HEK293T (cell line): ENCODE measurements at regions not wholly inside any gene's neighbourhood (a gene's known extent, or its start where the extent isn't known, plus 50 kb on each side); places are given as distances from the start of the nearest gene placed in this dataset.

Experiments
- CTCF ChIA-PET: fragments of 350-600 bp; formaldehyde crosslinking; extraction: SDS; loops from one replicate; lab custom pipeline; 2021; ENCODE audit warnings: antibody characterized with exemption, inconsistent platforms; lab: Yijun Ruan, JAX
- POLR2A ChIA-PET: fragments of 350-600 bp; formaldehyde crosslinking; extraction: SDS; loops from one replicate; lab custom pipeline; 2020; ENCODE audit warnings: antibody characterized with exemption, inconsistent platforms; lab: Yijun Ruan, JAX
- DNase-seq: peaks from one replicate; pipeline ENCODE4 v3.0.0; 2012; ENCODE audit warnings: mixed read lengths; ENCODE audit errors: extremely low spot score
- ARNT ChIP-seq: fragments of 450-650 bp; IDR thresholded peaks from 2 replicates; pipeline ENCODE4 v1.6.1; 2017; ENCODE audit warnings: mild to moderate bottlenecking
- BHLHE40 ChIP-seq: fragments of 450-650 bp; IDR thresholded peaks from 2 replicates; pipeline ENCODE4 v1.6.1; 2016; ENCODE audit warnings: mild to moderate bottlenecking, moderate library complexity, borderline replicate concordance
- CTBP1 ChIP-seq: fragments of 450-650 bp; IDR thresholded peaks from 2 replicates; pipeline ENCODE4 v1.6.1; 2016; ENCODE audit warnings: borderline replicate concordance
- ELF4 ChIP-seq: fragments of 450-650 bp; IDR thresholded peaks from 2 replicates; pipeline ENCODE4 v1.6.1; 2017; ENCODE audit warnings: antibody characterized with exemption
- FOXA1 ChIP-seq: fragments of 450-650 bp; IDR thresholded peaks from 2 replicates; pipeline ENCODE4 v1.6.1; 2016; ENCODE audit warnings: mild to moderate bottlenecking
- FOXK2 ChIP-seq: fragments of 450-650 bp; IDR thresholded peaks from 2 replicates; pipeline ENCODE4 v1.6.1; 2016; ENCODE audit warnings: mild to moderate bottlenecking
- FOXM1 ChIP-seq: fragments of 450-650 bp; IDR thresholded peaks from 2 replicates; pipeline ENCODE4 v1.6.1; 2017; ENCODE audit warnings: mild to moderate bottlenecking, borderline replicate concordance
- HDGF ChIP-seq: fragments of 450-650 bp; IDR thresholded peaks from 2 replicates; pipeline ENCODE4 v1.6.1; 2017; ENCODE audit warnings: antibody characterized with exemption, borderline replicate concordance
- L3MBTL2 ChIP-seq: fragments of 450-650 bp; conservative IDR thresholded peaks from 2 replicates; pipeline ENCODE4 v1.6.1; 2016; ENCODE audit warnings: mild to moderate bottlenecking
- LEF1 ChIP-seq: fragments of 450-650 bp; IDR thresholded peaks from 2 replicates; pipeline ENCODE4 v1.6.1; 2017; ENCODE audit warnings: mild to moderate bottlenecking, borderline replicate concordance
- NFRKB ChIP-seq: fragments of 450-650 bp; IDR thresholded peaks from 2 replicates; pipeline ENCODE4 v1.6.1; 2016; ENCODE audit warnings: mild to moderate bottlenecking, moderate library complexity
- SP1 ChIP-seq: fragments of 450-650 bp; IDR thresholded peaks from 2 replicates; pipeline ENCODE4 v1.6.1; 2017
- SUZ12 ChIP-seq: fragments of 450-650 bp; IDR thresholded peaks from 2 replicates; pipeline ENCODE4 v1.6.1; 2016; ENCODE audit warnings: mild to moderate bottlenecking
- TARDBP ChIP-seq: fragments of 450-650 bp; IDR thresholded peaks from 2 replicates; pipeline ENCODE4 v1.6.1; 2016
- ZNF384 ChIP-seq: fragments of 450-650 bp; IDR thresholded peaks from 2 replicates; pipeline ENCODE4 v1.6.1; 2016
- TF ChIP-seq, protein P1 (sequence below): fragments of 450-650 bp; IDR thresholded peaks from 2 replicates; pipeline ENCODE4 v1.6.1; 2016

DNA sequence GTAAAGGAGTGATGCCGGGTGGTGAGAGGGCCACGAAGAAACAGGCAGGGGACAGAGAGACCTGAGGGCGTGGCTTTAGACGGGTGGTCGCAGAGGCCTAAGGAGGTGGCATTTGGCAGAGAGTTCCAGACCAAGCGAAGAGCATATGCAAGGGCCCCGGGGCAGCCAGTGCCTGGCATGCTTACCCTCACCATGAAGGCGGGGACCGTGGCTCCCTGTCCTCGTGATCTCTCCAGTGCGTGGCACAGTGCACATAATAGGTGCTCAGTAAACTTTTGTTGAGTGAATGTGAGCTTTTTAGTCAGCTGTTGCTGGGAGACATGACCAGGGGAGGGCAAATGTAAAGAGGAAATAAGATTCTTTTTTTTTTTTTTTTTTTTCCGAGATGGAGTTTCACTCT is 245.6 kb upstream of the GSE1 start:
- POLR2A ChIA-PET, result no interaction called here
- CTCF ChIA-PET, result no interaction called here
- DNase-seq, result no peak
- no peak for TF ChIP-seq SP1
- TF ChIP-seq SUZ12, result no peak
- TF ChIP-seq BHLHE40, result no peak
- TF ChIP-seq NFRKB, result no peak
- no peak for TF ChIP-seq L3MBTL2
- no peak for TF ChIP-seq ELF4
- TF ChIP-seq FOXM1, result no peak
- TF ChIP-seq FOXA1, result no peak
- no peak for TF ChIP-seq ARNT

DNA sequence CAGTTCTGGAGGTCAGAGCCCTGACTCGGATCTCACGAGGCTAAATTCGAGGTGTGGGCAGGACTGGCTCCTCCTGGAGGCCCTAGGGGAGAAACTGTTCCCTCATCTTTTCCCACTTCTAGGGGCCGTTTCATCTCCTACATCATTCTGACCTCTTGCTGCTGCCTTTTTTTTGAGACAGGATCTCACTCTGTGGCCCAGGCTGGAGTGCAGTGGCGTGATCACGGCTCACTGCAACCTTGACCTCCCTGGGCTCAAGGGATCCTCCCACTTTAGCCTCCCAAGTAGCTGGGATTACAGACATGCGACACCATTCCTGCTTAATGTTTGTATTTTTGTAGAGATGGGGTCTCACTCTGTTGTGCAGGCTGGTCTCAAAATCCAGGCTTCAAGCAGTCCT is 244.1 kb upstream of the GSE1 start:
- POLR2A ChIA-PET, result no interaction called here
- CTCF ChIA-PET, result no interaction called here
- TF ChIP-seq FOXA1, result no peak
- DNase-seq, result no peak

DNA sequence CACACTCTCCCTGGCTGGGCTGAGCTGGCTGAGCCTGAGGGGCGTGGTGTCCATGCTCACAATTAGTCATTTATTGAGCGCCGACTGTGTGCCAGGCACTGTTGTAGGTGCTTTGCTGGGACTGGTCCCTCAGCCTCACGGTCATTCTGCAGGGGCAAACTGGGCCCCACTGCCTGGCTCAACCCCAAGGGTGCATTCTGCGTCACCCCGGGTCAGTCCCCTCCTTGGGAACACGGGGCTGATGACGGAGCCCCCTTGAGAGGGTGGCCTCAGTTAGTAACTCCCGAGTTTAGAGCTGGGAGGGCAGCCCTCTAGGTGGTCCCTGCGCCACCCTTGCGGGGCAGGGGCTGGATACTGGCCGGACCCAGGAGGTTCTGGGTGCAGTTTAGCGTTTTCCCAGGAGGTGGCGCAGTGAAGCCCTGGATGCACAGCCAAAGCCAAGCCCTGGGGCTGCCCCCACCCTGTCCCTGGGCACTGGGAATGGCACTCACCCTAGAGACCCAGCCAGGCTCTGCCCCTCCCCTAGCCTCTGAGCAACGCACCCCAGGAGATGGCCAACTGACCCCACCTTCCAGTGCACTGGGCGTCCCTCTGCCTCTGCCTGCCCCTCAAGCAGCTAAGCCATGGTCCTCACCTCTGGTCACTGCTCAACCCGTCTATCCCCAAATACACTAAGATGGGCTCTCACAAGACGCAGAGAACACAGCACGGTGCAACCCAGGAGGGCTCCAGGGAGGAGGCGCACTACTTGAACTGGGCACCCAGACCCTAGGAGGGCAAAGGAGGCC is 243.2 kb upstream of the GSE1 start:
- ChIA-PET CTCF (interaction anchor here (0.6 to 1.2 kb wide), 3 partner anchors 8 to 36 kb away, joined by 3 to 5 read pairs (median 3); no protein-coding TSS in a partner anchor), POLR2A (no interaction called here)
- peak; percentile 80 for DNase-seq
- TF ChIP-seq NFRKB, result no peak
- TF ChIP-seq CTBP1, result no peak
- no peak for TF ChIP-seq ELF4

DNA sequence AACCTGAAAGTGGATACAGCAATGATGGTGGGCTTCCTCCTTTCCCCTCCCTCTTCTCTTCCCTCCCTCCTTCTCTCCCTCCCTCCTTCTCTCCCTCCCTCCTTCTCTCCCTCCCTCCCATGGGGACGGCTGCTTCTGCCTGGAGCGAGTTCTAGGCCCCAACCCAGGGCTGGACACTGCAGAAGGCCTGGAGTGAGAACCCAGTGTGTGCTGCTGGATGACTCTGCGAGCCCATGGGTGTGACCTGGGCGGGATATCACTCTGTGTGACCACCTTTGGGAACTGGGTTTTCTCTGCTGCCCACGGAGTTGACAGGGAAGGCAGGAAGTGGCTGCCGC is 242.6 kb upstream of the GSE1 start:
- DNase-seq, result no peak
- TF ChIP-seq SUZ12 (no peak), HDGF (no peak), NFRKB (no peak), BHLHE40 (no peak), TARDBP (no peak), FOXA1 (no peak), ARNT (no peak), ZNF384 (no peak), FOXM1 (no peak), L3MBTL2 (no peak), CTBP1 (no peak), ELF4 (no peak), LEF1 (no peak), SP1 (no peak)
- TF ChIP-seq, protein P1, sequence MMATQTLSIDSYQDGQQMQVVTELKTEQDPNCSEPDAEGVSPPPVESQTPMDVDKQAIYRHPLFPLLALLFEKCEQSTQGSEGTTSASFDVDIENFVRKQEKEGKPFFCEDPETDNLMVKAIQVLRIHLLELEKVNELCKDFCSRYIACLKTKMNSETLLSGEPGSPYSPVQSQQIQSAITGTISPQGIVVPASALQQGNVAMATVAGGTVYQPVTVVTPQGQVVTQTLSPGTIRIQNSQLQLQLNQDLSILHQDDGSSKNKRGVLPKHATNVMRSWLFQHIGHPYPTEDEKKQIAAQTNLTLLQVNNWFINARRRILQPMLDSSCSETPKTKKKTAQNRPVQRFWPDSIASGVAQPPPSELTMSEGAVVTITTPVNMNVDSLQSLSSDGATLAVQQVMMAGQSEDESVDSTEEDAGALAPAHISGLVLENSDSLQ, result no peak
- POLR2A ChIA-PET, result no interaction called here
- CTCF ChIA-PET, result interaction anchor here (0.6 to 1.2 kb wide), 3 partner anchors 8 to 36 kb away, joined by 3 to 5 read pairs (median 3); no protein-coding TSS in a partner anchor

DNA sequence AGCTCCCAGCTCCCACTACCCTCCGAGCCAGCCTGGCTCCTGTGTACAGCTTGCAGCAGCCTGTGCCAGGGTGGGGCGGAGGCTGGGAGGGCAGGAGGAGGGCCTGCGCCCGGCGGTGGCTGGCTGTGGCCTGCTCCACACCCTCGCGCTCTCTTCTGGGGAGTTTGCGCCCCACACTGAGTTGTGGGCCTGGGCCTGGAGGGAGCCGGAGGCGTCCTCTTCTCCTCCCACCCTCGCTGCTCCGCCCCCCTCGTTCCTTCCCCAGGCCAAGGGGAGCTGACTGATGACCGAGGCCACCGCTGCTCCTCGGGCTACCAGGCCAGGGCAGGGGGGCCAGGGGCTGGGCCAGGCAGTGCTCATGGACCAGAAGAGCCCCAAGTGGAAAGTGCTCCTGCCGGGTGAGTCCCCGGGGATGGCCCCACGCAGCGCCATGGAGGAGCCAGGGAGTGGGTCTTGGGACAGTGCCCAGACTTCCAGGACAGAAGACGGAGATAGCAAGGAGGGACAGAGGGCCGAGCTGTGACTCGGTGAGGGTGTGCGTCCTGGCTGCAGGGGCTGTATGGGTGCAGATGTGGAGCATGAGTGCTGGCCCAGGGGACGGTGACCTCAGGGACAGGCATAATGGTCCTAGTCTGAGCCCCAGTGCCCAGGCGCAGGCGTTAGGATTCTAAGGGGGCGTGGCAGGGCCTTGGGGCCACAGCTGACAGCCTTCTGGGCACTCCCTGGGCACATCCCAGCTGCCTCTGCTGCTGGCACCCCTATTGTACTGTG is 242.1 kb upstream of the GSE1 start:
- CTCF ChIA-PET, result interaction anchor here (0.6 to 0.8 kb wide), 2 partner anchors 9 to 182 kb away, joined by 3 read pairs; no protein-coding TSS in a partner anchor
- POLR2A ChIA-PET, result no interaction called here
- TF ChIP-seq HDGF (no peak), ELF4 (no peak), ZNF384 (no peak), LEF1 (no peak), SP1 (no peak), NFRKB (no peak), FOXK2 (no peak), CTBP1 (no peak), ARNT (no peak), BHLHE40 (no peak), FOXM1 (no peak), FOXA1 (no peak), L3MBTL2 (no peak), SUZ12 (no peak)
- TF ChIP-seq, protein P1, result no peak
- no peak for DNase-seq

DNA sequence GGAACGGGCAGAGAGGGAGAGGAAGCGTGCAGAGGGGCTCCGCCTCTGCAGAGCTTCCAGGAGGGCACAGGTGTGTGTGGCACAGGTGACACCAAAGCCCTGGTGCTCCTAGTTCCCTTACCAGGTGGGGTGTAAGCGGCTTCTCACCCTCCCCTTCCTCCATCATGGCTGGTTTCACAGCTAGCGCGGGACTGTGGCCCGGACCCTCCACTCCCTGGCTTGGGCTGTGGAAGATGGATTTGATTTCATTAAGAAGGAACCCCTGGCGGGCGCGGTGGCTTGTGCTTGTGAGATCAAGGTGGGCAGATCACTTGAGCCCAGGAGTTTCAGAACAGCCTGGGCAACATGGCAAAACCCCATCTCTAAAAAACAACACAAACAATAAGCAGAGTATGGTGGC is 241.2 kb upstream of the GSE1 start:
- no peak for DNase-seq
- TF ChIP-seq BHLHE40 (no peak), ELF4 (no peak), HDGF (no peak), L3MBTL2 (no peak), FOXM1 (no peak), NFRKB (no peak), FOXK2 (no peak), SUZ12 (no peak), CTBP1 (no peak)
- TF ChIP-seq, protein P1, result no peak
- CTCF ChIA-PET, result interaction anchor here (0.7 to 0.8 kb wide), 2 partner anchors 181 to 258 kb away, joined by 3 to 6 read pairs; no protein-coding TSS in a partner anchor
- POLR2A ChIA-PET, result no interaction called here
